ENCODE measurements at regions not wholly inside any gene's neighbourhood (a gene's known extent, or its start where the extent isn't known, plus 50 kb on each side); places are given as distances from the start of the nearest gene placed in this dataset.

DNA sequence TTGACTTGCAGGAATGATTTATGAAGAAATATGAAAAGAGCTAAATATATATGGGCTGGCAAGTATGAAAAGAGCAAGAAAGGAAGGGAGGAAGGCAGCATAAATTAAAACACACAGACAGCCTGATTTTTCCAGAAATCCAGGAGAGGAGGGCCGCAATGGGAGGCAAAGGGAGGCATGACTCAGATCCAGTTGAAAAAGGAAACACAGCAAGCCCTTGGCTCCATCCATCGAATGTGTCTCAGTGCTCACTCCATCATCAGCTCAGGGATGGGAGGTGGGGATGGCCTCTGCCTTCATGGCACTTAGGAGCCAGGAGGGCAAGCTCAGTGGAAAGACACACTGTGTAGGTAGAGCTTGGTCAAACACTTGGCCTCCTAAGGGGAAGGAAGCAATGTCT lies 75.7 kb upstream of the PDZD8 start:
- BruUV-seq (replicated peaks) = no TSS peak
- POLR2A ChIA-PET = interaction anchor here (0.6 kb wide), 1 partner anchor 22 kb away, joined by 5 read pairs; no protein-coding TSS in a partner anchor

DNA sequence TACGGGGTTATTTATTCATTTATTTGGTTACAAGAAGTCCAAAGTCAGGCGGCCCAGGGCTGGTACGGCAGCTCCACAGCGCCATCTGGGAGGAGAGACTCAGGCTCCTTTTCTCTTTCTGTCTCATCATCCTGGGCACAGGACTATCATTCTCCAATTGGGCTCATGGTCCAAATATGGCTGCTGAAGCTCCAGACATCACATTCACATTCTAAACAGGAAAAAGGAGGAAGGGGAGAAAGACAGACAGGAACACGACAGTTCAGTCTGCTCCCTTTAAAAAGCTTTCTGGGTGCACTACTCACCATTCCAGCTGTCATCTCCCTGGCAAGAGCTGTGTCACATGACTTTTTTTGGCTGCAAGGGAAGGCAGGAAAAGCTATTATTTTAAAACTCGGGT lies 74.4 kb upstream of the PDZD8 start:
- no TSS peak for BruUV-seq (replicated peaks)
- TF ChIP-seq, protein P1, sequence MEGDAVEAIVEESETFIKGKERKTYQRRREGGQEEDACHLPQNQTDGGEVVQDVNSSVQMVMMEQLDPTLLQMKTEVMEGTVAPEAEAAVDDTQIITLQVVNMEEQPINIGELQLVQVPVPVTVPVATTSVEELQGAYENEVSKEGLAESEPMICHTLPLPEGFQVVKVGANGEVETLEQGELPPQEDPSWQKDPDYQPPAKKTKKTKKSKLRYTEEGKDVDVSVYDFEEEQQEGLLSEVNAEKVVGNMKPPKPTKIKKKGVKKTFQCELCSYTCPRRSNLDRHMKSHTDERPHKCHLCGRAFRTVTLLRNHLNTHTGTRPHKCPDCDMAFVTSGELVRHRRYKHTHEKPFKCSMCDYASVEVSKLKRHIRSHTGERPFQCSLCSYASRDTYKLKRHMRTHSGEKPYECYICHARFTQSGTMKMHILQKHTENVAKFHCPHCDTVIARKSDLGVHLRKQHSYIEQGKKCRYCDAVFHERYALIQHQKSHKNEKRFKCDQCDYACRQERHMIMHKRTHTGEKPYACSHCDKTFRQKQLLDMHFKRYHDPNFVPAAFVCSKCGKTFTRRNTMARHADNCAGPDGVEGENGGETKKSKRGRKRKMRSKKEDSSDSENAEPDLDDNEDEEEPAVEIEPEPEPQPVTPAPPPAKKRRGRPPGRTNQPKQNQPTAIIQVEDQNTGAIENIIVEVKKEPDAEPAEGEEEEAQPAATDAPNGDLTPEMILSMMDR (conservative IDR thresholded peaks at IDR 0.05; ENCODE audit: low read length) = peak; percentile 27; the same call in 1 of the 2 replicates
- no peak for TF ChIP-seq EZH2phosphoT487 (IDR thresholded peaks at IDR 0.05; ENCODE audit: borderline replicate concordance, low read depth, low read length)
- Histone ChIP-seq H2AFZ (ENCODE audit: low read length) (no peak overlapping the region), H3K4me3 (ENCODE audit: low read depth, low read length, poor library complexity, severe bottlenecking) (no peak overlapping the region), H3K4me1 (ENCODE audit: insufficient read depth, low read length, poor library complexity, severe bottlenecking) (no peaks in the 10 kb centered on the region), H3K27ac (ENCODE audit: low read depth, low read length, poor library complexity, severe bottlenecking) (no peak overlapping the region), H3K36me3 (ENCODE audit: insufficient read depth, low read length) (no peaks in the 10 kb centered on the region), H3K9me2 (ENCODE audit: insufficient read depth, low read length) (no peaks in the 10 kb centered on the region), H3K9me3 (ENCODE audit: low read length) (no peaks in the 10 kb centered on the region), H3K79me2 (ENCODE audit: insufficient read depth, low read depth, low read length) (no peaks in the 10 kb centered on the region), H3K4me2 (ENCODE audit: low read length) (no peak overlapping the region), H4K20me1 (ENCODE audit: insufficient read depth, low read length) (no peaks in the 10 kb centered on the region)
- ChIA-PET CTCF (ENCODE audit: unreplicated experiment) (no interaction called here), POLR2A (no interaction called here)
- no peak for DNase-seq (ENCODE audit: low spot score)
- intact Hi-C loops (cut with micrococcal nuclease; ENCODE audit: unreplicated experiment) = no loop called here

More for the DNA sequence above, 75.7 kb upstream of the PDZD8 start:
- H3K4me1 ChIP-seq (ENCODE audit: insufficient read depth, low read length, poor library complexity, severe bottlenecking) = no peaks in the 10 kb centered on the region
- H3K4me3 ChIP-seq (ENCODE audit: low read depth, low read length, poor library complexity, severe bottlenecking) = no peak overlapping the region
- no peak overlapping the region for H3K4me2 ChIP-seq (ENCODE audit: low read length)
- no peaks in the 10 kb centered on the region for H3K9me2 ChIP-seq (ENCODE audit: insufficient read depth, low read length)
- no peak for DNase-seq (ENCODE audit: low spot score)
- H3K79me2 ChIP-seq (ENCODE audit: insufficient read depth, low read depth, low read length) = no peaks in the 10 kb centered on the region
- H4K20me1 ChIP-seq (ENCODE audit: insufficient read depth, low read length) = no peaks in the 10 kb centered on the region
- H2AFZ ChIP-seq (ENCODE audit: low read length) = no peak overlapping the region
- CTCF ChIA-PET (ENCODE audit: unreplicated experiment) = no interaction called here
- no peak overlapping the region for H3K27ac ChIP-seq (ENCODE audit: low read depth, low read length, poor library complexity, severe bottlenecking)
- H3K9me3 ChIP-seq (ENCODE audit: low read length) = no peaks in the 10 kb centered on the region
- intact Hi-C loops (cut with micrococcal nuclease; ENCODE audit: unreplicated experiment) = no loop called here
- no peaks in the 10 kb centered on the region for H3K36me3 ChIP-seq (ENCODE audit: insufficient read depth, low read length)
- no peak for TF ChIP-seq EZH2phosphoT487 (IDR thresholded peaks at IDR 0.05; ENCODE audit: borderline replicate concordance, low read depth, low read length)
- TF ChIP-seq, protein P1 (conservative IDR thresholded peaks at IDR 0.05; ENCODE audit: low read length) = no peak

DNA sequence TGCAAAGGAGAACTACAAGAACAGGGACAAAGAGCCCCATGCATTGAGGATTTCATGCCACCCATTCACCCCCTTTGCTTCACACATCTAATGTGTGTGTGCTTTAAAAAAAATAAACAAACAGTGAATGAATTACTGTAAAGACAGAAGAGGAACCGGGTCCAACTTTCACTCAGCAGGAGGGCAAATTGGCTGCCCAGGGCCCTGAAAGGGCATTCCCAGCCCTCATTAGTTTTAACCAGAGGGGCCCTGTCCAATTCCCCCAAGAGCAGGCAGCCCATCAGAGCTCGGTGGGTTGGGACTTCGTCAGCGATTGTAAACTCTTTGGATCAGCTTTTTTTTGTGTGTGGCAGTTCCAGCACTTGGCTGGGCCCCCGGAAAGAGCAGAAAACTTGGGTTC lies 73.6 kb upstream of the PDZD8 start:
- no peak overlapping the region for H2AFZ ChIP-seq (ENCODE audit: low read length)
- intact Hi-C loops (cut with micrococcal nuclease; ENCODE audit: unreplicated experiment) = no loop called here
- no peaks in the 10 kb centered on the region for H3K36me3 ChIP-seq (ENCODE audit: insufficient read depth, low read length)
- no peak overlapping the region for H3K27ac ChIP-seq (ENCODE audit: low read depth, low read length, poor library complexity, severe bottlenecking)
- DNase-seq (ENCODE audit: low spot score) = no peak
- POLR2A ChIA-PET = interaction anchor here (0.7 to 1.1 kb wide), 2 partner anchors 10 to 12 kb away, joined by 3 read pairs; no protein-coding TSS in a partner anchor
- H3K9me2 ChIP-seq (ENCODE audit: insufficient read depth, low read length) = no peaks in the 10 kb centered on the region
- H3K4me3 ChIP-seq (ENCODE audit: low read depth, low read length, poor library complexity, severe bottlenecking) = no peak overlapping the region
- H3K4me2 ChIP-seq (ENCODE audit: low read length) = no peak overlapping the region
- H3K4me1 ChIP-seq (ENCODE audit: insufficient read depth, low read length, poor library complexity, severe bottlenecking) = no peaks in the 10 kb centered on the region
- no peak for TF ChIP-seq EZH2phosphoT487 (IDR thresholded peaks at IDR 0.05; ENCODE audit: borderline replicate concordance, low read depth, low read length)
- TF ChIP-seq, protein P1 (conservative IDR thresholded peaks at IDR 0.05; ENCODE audit: low read length) = no peak
- H3K9me3 ChIP-seq (ENCODE audit: low read length) = no peaks in the 10 kb centered on the region
- H4K20me1 ChIP-seq (ENCODE audit: insufficient read depth, low read length) = no peaks in the 10 kb centered on the region
- no peaks in the 10 kb centered on the region for H3K79me2 ChIP-seq (ENCODE audit: insufficient read depth, low read depth, low read length)
- BruUV-seq (replicated peaks) = no TSS peak
- CTCF ChIA-PET (ENCODE audit: unreplicated experiment) = no interaction called here

Data from OCI-LY7 (cell line).